Tibial nerve (tissue), 4 donors: ENCODE measurements at regions not wholly inside any gene's neighbourhood (a gene's known extent, or its start where the extent isn't known, plus 50 kb on each side); places are given as distances from the start of the nearest gene placed in this dataset.
"Not testable (repeated sequence)": the region's sequence is repeated elsewhere in the genome, so short reads cannot be mapped to it uniquely, and the experiment has no call there.

ENCODE experiments used
- CTCF ChIP-seq, 5 experiments: fragments of 200-600 bp in 3 of 5; fragments of 450-650 bp in 2 of 5; sonication (generic) in 3 of 5; IDR thresholded peaks; one replicate each; pipeline ENCODE4 v1.5.1; 2016 to 2019; ENCODE audit warnings: antibody characterized with exemption in 5 of 5, mild to moderate bottlenecking in 3 of 5, moderate library complexity in 2 of 5
- EP300 ChIP-seq, 2 donors: sonication (generic); formaldehyde crosslinking; IDR thresholded peaks; one replicate each; pipeline ENCODE4 v1.6.1; 2017; ENCODE audit warnings: antibody characterized with exemption in 2 of 2, mild to moderate bottlenecking in 1 of 2

GRCh38 chr1:226464587-226464971, 56.7 kb upstream of the PARP1 start:
- TF ChIP-seq CTCF, EP300 (IDR thresholded peaks at IDR 0.05): not testable (repeated sequence)
